ENCODE measurements at regions not wholly inside any gene's neighbourhood (a gene's known extent, or its start where the extent isn't known, plus 50 kb on each side); places are given as distances from the start of the nearest gene placed in this dataset.
A peak's percentile ranks its signal among the peaks of the same experiment; 100 is the strongest.

DNA sequence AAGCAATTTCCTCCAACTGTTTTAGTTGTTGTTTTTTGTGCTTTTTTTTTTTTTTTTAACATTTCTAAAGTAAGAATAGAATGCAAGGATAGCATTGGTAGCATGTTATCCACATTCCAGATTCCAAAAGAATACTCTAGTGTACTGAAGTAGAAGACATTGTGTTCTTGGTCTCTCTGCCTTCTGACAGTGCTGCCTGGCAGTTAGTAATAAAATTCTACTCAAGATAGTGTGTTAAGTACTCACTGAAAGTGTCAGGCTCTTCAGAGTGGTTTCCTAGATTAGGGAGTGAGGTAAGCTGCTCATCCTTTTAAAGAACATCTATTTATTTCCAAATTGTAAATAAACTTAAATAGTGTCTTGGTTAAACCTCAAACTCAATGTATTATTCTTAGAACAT lies 253.7 kb downstream of the HNMT start (continued):
- TF ChIP-seq, protein P1, sequence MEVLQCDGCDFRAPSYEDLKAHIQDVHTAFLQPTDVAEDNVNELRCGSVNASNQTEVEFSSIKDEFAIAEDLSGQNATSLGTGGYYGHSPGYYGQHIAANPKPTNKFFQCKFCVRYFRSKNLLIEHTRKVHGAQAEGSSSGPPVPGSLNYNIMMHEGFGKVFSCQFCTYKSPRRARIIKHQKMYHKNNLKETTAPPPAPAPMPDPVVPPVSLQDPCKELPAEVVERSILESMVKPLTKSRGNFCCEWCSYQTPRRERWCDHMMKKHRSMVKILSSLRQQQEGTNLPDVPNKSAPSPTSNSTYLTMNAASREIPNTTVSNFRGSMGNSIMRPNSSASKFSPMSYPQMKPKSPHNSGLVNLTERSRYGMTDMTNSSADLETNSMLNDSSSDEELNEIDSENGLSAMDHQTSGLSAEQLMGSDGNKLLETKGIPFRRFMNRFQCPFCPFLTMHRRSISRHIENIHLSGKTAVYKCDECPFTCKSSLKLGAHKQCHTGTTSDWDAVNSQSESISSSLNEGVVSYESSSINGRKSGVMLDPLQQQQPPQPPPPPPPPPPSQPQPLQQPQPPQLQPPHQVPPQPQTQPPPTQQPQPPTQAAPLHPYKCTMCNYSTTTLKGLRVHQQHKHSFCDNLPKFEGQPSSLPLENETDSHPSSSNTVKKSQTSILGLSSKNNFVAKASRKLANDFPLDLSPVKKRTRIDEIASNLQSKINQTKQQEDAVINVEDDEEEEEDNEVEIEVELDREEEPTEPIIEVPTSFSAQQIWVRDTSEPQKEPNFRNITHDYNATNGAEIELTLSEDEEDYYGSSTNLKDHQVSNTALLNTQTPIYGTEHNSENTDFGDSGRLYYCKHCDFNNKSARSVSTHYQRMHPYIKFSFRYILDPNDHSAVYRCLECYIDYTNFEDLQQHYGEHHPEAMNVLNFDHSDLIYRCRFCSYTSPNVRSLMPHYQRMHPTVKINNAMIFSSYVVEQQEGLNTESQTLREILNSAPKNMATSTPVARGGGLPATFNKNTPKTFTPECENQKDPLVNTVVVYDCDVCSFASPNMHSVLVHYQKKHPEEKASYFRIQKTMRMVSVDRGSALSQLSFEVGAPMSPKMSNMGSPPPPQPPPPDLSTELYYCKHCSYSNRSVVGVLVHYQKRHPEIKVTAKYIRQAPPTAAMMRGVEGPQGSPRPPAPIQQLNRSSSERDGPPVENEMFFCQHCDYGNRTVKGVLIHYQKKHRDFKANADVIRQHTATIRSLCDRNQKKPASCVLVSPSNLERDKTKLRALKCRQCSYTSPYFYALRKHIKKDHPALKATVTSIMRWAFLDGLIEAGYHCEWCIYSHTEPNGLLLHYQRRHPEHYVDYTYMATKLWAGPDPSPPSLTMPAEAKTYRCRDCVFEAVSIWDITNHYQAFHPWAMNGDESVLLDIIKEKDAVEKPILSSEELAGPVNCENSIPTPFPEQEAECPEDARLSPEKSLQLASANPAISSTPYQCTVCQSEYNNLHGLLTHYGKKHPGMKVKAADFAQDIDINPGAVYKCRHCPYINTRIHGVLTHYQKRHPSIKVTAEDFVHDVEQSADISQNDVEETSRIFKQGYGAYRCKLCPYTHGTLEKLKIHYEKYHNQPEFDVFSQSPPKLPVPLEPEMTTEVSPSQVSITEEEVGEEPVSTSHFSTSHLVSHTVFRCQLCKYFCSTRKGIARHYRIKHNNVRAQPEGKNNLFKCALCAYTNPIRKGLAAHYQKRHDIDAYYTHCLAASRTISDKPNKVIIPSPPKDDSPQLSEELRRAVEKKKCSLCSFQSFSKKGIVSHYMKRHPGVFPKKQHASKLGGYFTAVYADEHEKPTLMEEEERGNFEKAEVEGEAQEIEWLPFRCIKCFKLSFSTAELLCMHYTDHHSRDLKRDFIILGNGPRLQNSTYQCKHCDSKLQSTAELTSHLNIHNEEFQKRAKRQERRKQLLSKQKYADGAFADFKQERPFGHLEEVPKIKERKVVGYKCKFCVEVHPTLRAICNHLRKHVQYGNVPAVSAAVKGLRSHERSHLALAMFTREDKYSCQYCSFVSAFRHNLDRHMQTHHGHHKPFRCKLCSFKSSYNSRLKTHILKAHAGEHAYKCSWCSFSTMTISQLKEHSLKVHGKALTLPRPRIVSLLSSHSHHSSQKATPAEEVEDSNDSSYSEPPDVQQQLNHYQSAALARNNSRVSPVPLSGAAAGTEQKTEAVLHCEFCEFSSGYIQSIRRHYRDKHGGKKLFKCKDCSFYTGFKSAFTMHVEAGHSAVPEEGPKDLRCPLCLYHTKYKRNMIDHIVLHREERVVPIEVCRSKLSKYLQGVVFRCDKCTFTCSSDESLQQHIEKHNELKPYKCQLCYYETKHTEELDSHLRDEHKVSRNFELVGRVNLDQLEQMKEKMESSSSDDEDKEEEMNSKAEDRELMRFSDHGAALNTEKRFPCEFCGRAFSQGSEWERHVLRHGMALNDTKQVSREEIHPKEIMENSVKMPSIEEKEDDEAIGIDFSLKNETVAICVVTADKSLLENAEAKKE (CRISPR knock-in tag; IDR thresholded peaks at IDR 0.05), result no peak
- TF ChIP-seq, protein P2, sequence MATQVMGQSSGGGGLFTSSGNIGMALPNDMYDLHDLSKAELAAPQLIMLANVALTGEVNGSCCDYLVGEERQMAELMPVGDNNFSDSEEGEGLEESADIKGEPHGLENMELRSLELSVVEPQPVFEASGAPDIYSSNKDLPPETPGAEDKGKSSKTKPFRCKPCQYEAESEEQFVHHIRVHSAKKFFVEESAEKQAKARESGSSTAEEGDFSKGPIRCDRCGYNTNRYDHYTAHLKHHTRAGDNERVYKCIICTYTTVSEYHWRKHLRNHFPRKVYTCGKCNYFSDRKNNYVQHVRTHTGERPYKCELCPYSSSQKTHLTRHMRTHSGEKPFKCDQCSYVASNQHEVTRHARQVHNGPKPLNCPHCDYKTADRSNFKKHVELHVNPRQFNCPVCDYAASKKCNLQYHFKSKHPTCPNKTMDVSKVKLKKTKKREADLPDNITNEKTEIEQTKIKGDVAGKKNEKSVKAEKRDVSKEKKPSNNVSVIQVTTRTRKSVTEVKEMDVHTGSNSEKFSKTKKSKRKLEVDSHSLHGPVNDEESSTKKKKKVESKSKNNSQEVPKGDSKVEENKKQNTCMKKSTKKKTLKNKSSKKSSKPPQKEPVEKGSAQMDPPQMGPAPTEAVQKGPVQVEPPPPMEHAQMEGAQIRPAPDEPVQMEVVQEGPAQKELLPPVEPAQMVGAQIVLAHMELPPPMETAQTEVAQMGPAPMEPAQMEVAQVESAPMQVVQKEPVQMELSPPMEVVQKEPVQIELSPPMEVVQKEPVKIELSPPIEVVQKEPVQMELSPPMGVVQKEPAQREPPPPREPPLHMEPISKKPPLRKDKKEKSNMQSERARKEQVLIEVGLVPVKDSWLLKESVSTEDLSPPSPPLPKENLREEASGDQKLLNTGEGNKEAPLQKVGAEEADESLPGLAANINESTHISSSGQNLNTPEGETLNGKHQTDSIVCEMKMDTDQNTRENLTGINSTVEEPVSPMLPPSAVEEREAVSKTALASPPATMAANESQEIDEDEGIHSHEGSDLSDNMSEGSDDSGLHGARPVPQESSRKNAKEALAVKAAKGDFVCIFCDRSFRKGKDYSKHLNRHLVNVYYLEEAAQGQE (IDR thresholded peaks at IDR 0.05; ENCODE audit: unreplicated experiment), result no peak
- TF ChIP-seq ZNF114 (CRISPR knock-in tag; IDR thresholded peaks at IDR 0.05) (no peak), STAT1 (IDR thresholded peaks at IDR 0.05; ENCODE audit: unreplicated experiment) (no peak), NANOG (IDR thresholded peaks at IDR 0.05; ENCODE audit: borderline replicate concordance) (no peak), JUNB (IDR thresholded peaks at IDR 0.05; ENCODE audit: unreplicated experiment) (no peak)

DNA sequence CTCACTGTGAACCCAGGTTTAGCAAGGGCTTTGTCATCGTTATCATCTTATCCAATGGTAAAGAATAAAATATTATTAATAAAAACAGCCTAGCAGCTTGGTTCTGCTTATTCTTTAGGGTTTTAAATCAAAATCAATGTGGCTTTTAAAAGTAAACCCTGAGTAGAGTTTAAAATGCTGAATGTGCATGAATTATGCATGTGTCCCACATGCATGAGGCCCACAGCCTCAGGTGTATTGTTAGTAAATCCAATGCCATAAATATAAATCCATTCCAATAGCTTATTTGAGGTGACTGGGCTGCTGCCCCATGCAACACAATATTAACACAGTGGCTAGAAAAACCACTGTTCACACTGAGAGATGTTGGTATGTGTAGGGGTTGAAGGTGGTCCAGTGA lies 254.1 kb downstream of the HNMT start:
- no peaks in the 10 kb centered on the region for H3K79me2 ChIP-seq (replicated peaks; ENCODE audit: insufficient read depth)
- Mint-ChIP-seq H3K27me3 (ENCODE audit: insufficient read depth, low read depth, poor library complexity) (no peaks in the 10 kb centered on the region), H3K4me1 (peaks cover 29% of the 10 kb centered on the region), H3K9me3 (no peaks in the 10 kb centered on the region), H3K36me3 (ENCODE audit: low read depth) (no peaks in the 10 kb centered on the region), H3K27ac (no peak overlapping the region), H3K4me3 (no peak overlapping the region)
- peak overlapping the region; percentile 44 for H3K4me2 ChIP-seq
- H3F3A ChIP-seq (replicated peaks; ENCODE audit: low read depth), result no peaks in the 10 kb centered on the region
- H3K4me1 ChIP-seq (ENCODE audit: insufficient read depth), result peaks cover 41% of the 10 kb centered on the region
- H3K9me2 ChIP-seq (ENCODE audit: insufficient read depth), result peaks cover 13% of the 10 kb centered on the region; the same call in 1 of the 2 replicates
- no peaks in the 10 kb centered on the region for H4K20me1 ChIP-seq (replicated peaks; ENCODE audit: insufficient read depth)
- H3K36me3 ChIP-seq (ENCODE audit: insufficient read depth), result no peaks in the 10 kb centered on the region
- no peaks in the 10 kb centered on the region for H3K27me3 ChIP-seq (ENCODE audit: insufficient read depth)
- DNase-seq (ENCODE audit: low spot score) (no peak), ATAC-seq (no peak)
- H3K4me3 ChIP-seq, result no peak overlapping the region
- H3K27ac ChIP-seq (ENCODE audit: low read depth), result no peak overlapping the region
- no peak overlapping the region for H2AFZ ChIP-seq
- TF ChIP-seq JUNB (IDR thresholded peaks at IDR 0.05; ENCODE audit: unreplicated experiment) (no peak), STAT1 (IDR thresholded peaks at IDR 0.05; ENCODE audit: unreplicated experiment) (no peak), NANOG (IDR thresholded peaks at IDR 0.05; ENCODE audit: borderline replicate concordance) (no peak), EZH2 (IDR thresholded peaks at IDR 0.05; ENCODE audit: low read depth, unreplicated experiment) (no peak)
- TF ChIP-seq, protein P3, sequence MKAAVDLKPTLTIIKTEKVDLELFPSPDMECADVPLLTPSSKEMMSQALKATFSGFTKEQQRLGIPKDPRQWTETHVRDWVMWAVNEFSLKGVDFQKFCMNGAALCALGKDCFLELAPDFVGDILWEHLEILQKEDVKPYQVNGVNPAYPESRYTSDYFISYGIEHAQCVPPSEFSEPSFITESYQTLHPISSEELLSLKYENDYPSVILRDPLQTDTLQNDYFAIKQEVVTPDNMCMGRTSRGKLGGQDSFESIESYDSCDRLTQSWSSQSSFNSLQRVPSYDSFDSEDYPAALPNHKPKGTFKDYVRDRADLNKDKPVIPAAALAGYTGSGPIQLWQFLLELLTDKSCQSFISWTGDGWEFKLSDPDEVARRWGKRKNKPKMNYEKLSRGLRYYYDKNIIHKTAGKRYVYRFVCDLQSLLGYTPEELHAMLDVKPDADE (IDR thresholded peaks at IDR 0.05), result no peak
- TF ChIP-seq, protein P2 (IDR thresholded peaks at IDR 0.05; ENCODE audit: unreplicated experiment), result no peak

Measured in GM23338 (cell line).